Endothelial cell of umbilical vein (primary cell): ENCODE measurements at regions not wholly inside any gene's neighbourhood (a gene's known extent, or its start where the extent isn't known, plus 50 kb on each side); places are given as distances from the start of the nearest gene placed in this dataset.

Experiments
- BruUV-seq: library from RNA; stranded (reverse); fragments of 400-500 nt; replicated peaks from 2 replicates; lab custom pipeline; 2021; lab: Mats Ljungman, UMichigan
- CTCF ChIA-PET: fragments of 300-600, 350-600 bp; sonication (Branson Sonifier 250); formaldehyde crosslinking; loops from one replicate; lab custom pipeline; 2021; ENCODE audit warnings: antibody characterized with exemption, inconsistent platforms; lab: Charles Lee
- POLR2A ChIA-PET: fragments of 300-600, 350-600 bp; sonication (Branson Sonifier 250); formaldehyde crosslinking; loops from one replicate; lab custom pipeline; 2021; ENCODE audit warnings: antibody characterized with exemption, inconsistent platforms; lab: Charles Lee
- DNase-seq: peaks from one replicate; pipeline ENCODE4 v3.0.0-alpha.2; 2011; ENCODE audit warnings: low read depth, low spot score
- FAIRE-seq: peaks from 2 replicates; lab custom pipeline; 2011; peaks lifted over from hg19 to GRCh38; lab: Jason Lieb, UNC
- H2AFZ ChIP-seq: 2 replicates; pipeline ENCODE4 v1.6.0; 2012; ENCODE audit warnings: low read depth, low read length, control low read depth, inconsistent platforms
- H3K27ac ChIP-seq: 2 replicates; pipeline ENCODE4 v1.5.1; 2011; ENCODE audit warnings: low read depth, mild to moderate bottlenecking, control low read depth, low read length, moderate library complexity; ENCODE audit not compliant: insufficient read depth
- H3K27me3 ChIP-seq, 2 experiments: 2 replicates each; pipeline versions ENCODE4 v1.6.0 to v1.6.1; 2011; ENCODE audit warnings: low read length in 2 of 2, mixed read lengths in 1 of 2; ENCODE audit not compliant: control insufficient read depth in 2 of 2, insufficient read depth in 2 of 2
- H3K36me3 ChIP-seq, 2 experiments: 2 replicates in 1 of 2; 3 replicates in 1 of 2; pipeline ENCODE4 v1.5.1; 2011; ENCODE audit warnings: low read length in 2 of 2, mild to moderate bottlenecking in 1 of 2, moderate library complexity in 1 of 2; ENCODE audit not compliant: control insufficient read depth in 2 of 2, insufficient read depth in 2 of 2; ENCODE audit errors: extremely low read depth in 1 of 2
- H3K4me1 ChIP-seq: 3 replicates; pipeline ENCODE4 v1.5.1; 2011; ENCODE audit warnings: mild to moderate bottlenecking, low read length; ENCODE audit not compliant: control insufficient read depth, insufficient read depth; ENCODE audit errors: extremely low read depth
- H3K4me2 ChIP-seq: 2 replicates; pipeline ENCODE4 v1.6.1; 2011; ENCODE audit warnings: low read length, control low read depth, mixed read lengths; ENCODE audit not compliant: insufficient read depth
- H3K4me3 ChIP-seq, 3 experiments: fragments of 200-600 bp in 1 of 3; sonication (generic), shearing (Covaris generic) in 1 of 3; replicated peaks in 1 of 3; 2 replicates each; pipeline ENCODE4 v1.5.1; 2011 to 2016; ENCODE audit warnings: control low read depth in 3 of 3, low read length in 3 of 3, mild to moderate bottlenecking in 2 of 3, inconsistent platforms in 1 of 3, low read depth in 1 of 3, moderate library complexity in 1 of 3; ENCODE audit not compliant: insufficient read depth in 1 of 3
- H3K79me2 ChIP-seq: 2 replicates; pipeline ENCODE4 v1.6.0; 2012; ENCODE audit warnings: low read length, inconsistent platforms; ENCODE audit not compliant: control insufficient read depth, insufficient read depth
- H3K9ac ChIP-seq: replicated peaks from 2 replicates; pipeline ENCODE3; 2011; ENCODE audit warnings: low read length, control low read depth; ENCODE audit not compliant: insufficient read depth; ENCODE audit errors: extremely low read depth
- H3K9me1 ChIP-seq: replicated peaks from 3 replicates; pipeline ENCODE4 v1.6.0; 2011; ENCODE audit warnings: mild to moderate bottlenecking, low read length; ENCODE audit not compliant: control insufficient read depth, insufficient read depth; ENCODE audit errors: extremely low read depth
- H3K9me3 ChIP-seq: replicated peaks from 2 replicates; pipeline ENCODE4 v1.5.1; 2012; ENCODE audit warnings: low read length, inconsistent platforms; ENCODE audit not compliant: control insufficient read depth, insufficient read depth
- H4K20me1 ChIP-seq: replicated peaks from 2 replicates; pipeline ENCODE3; 2011; ENCODE audit warnings: mild to moderate bottlenecking, low read length; ENCODE audit not compliant: control insufficient read depth, insufficient read depth; ENCODE audit errors: extremely low read depth
- CTCF ChIP-seq, 2 donors: IDR thresholded peaks; 1 replicate in 1 of 2; 2 replicates in 1 of 2; pipeline ENCODE4 v1.5.1; 2011; ENCODE audit warnings: low read length in 2 of 2, mild to moderate bottlenecking in 2 of 2, moderate library complexity in 2 of 2, control low read depth in 1 of 2, inconsistent platforms in 1 of 2, low read depth in 1 of 2; ENCODE audit not compliant: insufficient read depth in 1 of 2; ENCODE audit errors: extremely low read depth in 1 of 2
- EZH2 ChIP-seq: IDR thresholded peaks from 2 replicates; pipeline ENCODE4 v1.6.1; 2012; ENCODE audit warnings: borderline replicate concordance, low read depth, mild to moderate bottlenecking, moderate library complexity, low read length, inconsistent platforms; ENCODE audit not compliant: severe bottlenecking
- FOS ChIP-seq: IDR thresholded peaks from 2 replicates; pipeline ENCODE4 v1.6.1; 2011; ENCODE audit warnings: mild to moderate bottlenecking, low read length, moderate library complexity, borderline replicate concordance; ENCODE audit not compliant: insufficient read depth
- GATA2 ChIP-seq: IDR thresholded peaks from 2 replicates; pipeline ENCODE4 v1.7.0; 2011; ENCODE audit warnings: low read depth, mild to moderate bottlenecking, moderate library complexity, mixed read lengths, low read length; ENCODE audit not compliant: insufficient read length, insufficient read depth
- JUN ChIP-seq: IDR thresholded peaks from 2 replicates; pipeline ENCODE4 v1.6.1; 2011; ENCODE audit warnings: borderline replicate concordance, low read depth; ENCODE audit not compliant: insufficient read length, insufficient read depth
- MAX ChIP-seq: IDR thresholded peaks from 2 replicates; pipeline ENCODE4 v1.6.1; 2011; ENCODE audit not compliant: insufficient read depth, insufficient read length
- MYC ChIP-seq: IDR thresholded peaks from one replicate; pipeline ENCODE4 v1.6.1; 2011; ENCODE audit warnings: mild to moderate bottlenecking, low read depth, low read length
- POLR2A ChIP-seq: IDR thresholded peaks from 2 replicates; pipeline ENCODE4 v1.6.1; 2012; ENCODE audit warnings: low read depth, mild to moderate bottlenecking, control low read depth, low read length
- POLR2AphosphoS5 ChIP-seq: IDR thresholded peaks from 2 replicates; pipeline ENCODE4 v1.6.1; 2012; ENCODE audit warnings: low read depth, mild to moderate bottlenecking, control low read depth, low read length, moderate library complexity; ENCODE audit not compliant: insufficient read depth
- dilution Hi-C: fragments of 300-500 bp; cut with MboI; formaldehyde crosslinking; loops from one replicate; pipeline ENCODE4 v1.15.0; 2019; ENCODE audit warnings: low sequenced_read_pairs; ENCODE audit not compliant: extremely low pct_ligation_motif_present
- intact Hi-C: fragments of 100-400 bp; cut with micrococcal nuclease; formaldehyde crosslinking; loops from one replicate; pipeline ENCODE4 v1.10.0; 2022

GRCh38 chr17:65472666-65473309, 88.7 kb downstream of the AXIN2 start:
- ChIA-PET POLR2A (no interaction called here), CTCF (interaction anchor here (0.6 kb wide), 1 partner anchor 50 kb away, joined by 3 read pairs; no protein-coding TSS in a partner anchor)
- Histone ChIP-seq H4K20me1 (no peaks in the 10 kb centered on the region), H3K27ac (no peak overlapping the region), H3K9me3 (no peaks in the 10 kb centered on the region), H3K4me1 (no peaks in the 10 kb centered on the region), H3K27me3 (peaks cover 2 to 3% of the 10 kb centered on the region in 2 experiments), H3K4me2 (no peak overlapping the region), H2AFZ (no peak overlapping the region), H3K9ac (no peak overlapping the region), H3K9me1 (no peaks in the 10 kb centered on the region), H3K4me3 (no peak overlapping the region), H3K79me2 (no peaks in the 10 kb centered on the region), H3K36me3 (no peaks in the 10 kb centered on the region)
- TF ChIP-seq CTCF (IDR thresholded peaks at IDR 0.05; ENCODE audit: extremely low read depth in 1 of 2, insufficient read depth in 1 of 2, low read depth in 1 of 2, low read length in 2 of 2) = no peak
- TF ChIP-seq GATA2 = no peak
- TF ChIP-seq MYC = no peak
- TF ChIP-seq POLR2A = no peak
- TF ChIP-seq POLR2AphosphoS5 = no peak
- TF ChIP-seq JUN = no peak
- TF ChIP-seq MAX = no peak
- no peak for TF ChIP-seq FOS
- TF ChIP-seq EZH2 = no peak
- BruUV-seq = no TSS peak
- dilution Hi-C loops = no loop called here
- intact Hi-C loops = no loop called here
- FAIRE-seq (no peak), DNase-seq (no peak)
